AG08395 (cell line): ENCODE measurements at regions not wholly inside any gene's neighbourhood (a gene's known extent, or its start where the extent isn't known, plus 50 kb on each side); places are given as distances from the start of the nearest gene placed in this dataset.

Experiments
- DNase-seq: peaks from one replicate; pipeline ENCODE4 v3.0.0; 2012; ENCODE audit warnings: mixed read lengths, low spot score

GRCh38 chr5:2128686-2129355, 246.1 kb upstream of the IRX4 start:
- DNase-seq, result no peak

GRCh38 chr5:2126512-2126911, 243.8 kb upstream of the IRX4 start:
- no peak for DNase-seq

DNA sequence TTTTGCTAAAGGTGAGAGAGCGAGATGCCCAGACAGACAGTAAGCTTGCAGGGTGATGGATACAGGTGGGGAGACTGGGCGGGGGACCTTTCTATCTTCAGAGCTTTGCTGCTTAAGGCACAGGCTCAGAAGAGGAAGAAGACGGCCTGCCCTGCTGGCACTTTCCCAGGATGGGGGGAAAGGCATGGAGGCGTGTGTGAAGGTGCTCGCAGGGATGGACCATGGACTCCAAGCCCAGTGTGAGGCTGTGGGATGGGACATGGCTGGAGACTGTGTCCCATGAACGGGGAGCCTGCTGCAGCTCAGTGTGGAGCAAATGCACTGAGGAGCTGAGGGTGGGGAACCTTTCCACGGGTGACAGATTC, 243.2 kb upstream of the IRX4 start:
- DNase-seq, result no peak

GRCh38 chr5:2125171-2125900, 242.6 kb upstream of the IRX4 start:
- DNase-seq, result no peak

GRCh38 chr5:2124434-2125170, 241.9 kb upstream of the IRX4 start:
- no peak for DNase-seq

DNA sequence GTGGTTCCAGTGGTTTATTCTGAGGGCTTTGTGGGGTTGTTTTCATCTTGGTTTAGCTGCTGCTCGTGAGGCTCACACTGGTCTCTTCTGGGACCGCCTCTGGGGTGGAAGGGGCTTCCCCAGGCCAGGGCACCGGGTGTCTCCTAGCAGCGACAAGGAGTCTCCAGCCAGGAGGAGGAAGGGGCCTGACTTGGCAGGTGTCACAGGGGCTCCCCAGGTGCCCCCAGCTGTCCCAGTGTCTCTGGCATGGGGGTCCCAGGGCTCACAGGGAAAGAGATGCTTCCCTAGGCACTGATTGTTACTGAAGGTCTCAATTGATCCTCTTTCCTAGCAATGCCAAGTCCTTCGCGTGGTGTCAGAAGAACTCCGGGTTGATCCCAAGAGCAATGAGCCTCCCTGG, 241.1 kb upstream of the IRX4 start:
- DNase-seq, result no peak

DNA sequence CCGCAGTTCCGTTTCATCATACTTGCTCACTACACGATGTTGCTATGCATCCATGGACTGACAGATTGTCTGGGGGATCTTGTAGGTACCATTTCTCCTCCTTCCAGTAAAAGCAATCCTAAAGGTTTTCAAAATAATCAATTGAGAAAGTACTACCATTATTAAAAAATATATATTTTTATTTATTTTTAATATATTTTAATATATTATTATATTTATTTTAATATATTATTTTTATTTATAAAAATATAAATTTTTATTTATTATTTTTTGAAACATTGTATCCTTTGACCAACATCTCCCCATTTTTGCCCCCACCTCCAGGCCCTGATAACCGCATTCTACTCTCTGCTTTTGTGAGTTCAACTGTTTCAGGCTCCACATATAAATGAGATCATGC, 237.6 kb upstream of the IRX4 start:
- no peak for DNase-seq

- no peak for DNase-seq
These were observed 236.8 kb upstream of the IRX4 start for GRCh38 chr5:2119573-2119972.

DNA sequence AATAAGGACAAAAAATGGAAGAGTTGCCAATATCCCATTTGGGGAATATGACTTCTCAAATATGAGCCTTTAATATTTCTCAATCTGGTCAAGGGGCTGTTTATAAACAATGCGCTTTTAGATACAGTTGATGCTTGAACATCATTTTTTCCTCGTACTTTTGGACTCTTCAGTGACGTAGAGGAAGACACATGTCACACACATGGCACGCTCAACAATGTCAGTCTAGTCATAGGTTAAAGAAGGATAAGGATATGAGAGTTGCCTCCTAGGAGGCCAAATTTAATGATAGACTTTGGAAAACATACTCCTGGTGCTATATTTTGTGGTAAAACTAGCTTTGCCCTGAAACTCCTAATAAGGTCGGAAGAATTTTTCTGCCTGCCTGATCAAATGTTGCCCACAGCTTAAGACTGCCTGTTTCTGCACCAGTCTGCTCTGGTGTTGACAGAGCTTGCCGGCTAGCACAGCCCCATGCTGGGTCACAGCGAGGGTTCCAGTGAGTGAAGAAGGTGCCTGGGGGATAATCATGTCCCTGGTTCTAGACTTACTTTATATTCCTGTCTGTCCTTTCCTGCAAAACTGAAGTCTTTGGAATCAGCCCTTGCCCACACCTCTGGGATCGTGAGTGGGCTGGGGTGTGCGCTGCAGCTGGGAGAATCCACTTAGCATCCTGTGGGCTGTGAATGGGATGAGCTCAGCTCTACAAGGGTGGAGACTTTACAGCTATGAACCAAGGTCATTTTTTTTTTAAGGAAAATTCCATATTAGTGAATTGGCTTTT, 230.8 kb upstream of the IRX4 start:
- DNase-seq, result no peak

GRCh38 chr5:2112173-2113025, 229.7 kb upstream of the IRX4 start:
- no peak for DNase-seq

DNA sequence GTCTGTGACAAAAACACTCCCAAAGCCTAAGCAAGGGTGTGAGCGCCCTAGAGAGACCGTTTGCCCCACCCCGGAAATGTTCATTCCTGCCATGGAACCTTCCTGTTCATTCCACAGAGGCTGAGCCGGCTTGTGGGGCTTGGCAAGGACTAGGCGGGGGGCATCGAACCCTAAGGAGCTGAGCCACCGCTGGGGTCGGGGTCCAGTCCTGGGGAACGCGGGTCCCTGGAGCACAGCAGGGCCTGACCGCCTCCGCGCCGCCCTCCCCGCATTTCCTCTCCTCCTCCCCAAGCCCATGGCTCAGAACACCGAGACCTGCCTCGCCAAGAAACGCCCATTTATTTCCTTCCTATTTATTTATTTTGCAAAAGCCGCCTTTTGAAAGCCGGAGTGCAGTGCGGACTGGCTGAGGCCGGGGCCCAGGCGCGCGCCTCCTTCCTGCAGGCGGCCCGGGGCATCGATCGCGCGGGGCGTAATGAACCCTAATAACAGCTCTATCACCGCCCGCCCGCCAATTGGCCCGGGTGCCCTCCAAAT, 228.9 kb upstream of the IRX4 start:
- DNase-seq, result no peak

DNA sequence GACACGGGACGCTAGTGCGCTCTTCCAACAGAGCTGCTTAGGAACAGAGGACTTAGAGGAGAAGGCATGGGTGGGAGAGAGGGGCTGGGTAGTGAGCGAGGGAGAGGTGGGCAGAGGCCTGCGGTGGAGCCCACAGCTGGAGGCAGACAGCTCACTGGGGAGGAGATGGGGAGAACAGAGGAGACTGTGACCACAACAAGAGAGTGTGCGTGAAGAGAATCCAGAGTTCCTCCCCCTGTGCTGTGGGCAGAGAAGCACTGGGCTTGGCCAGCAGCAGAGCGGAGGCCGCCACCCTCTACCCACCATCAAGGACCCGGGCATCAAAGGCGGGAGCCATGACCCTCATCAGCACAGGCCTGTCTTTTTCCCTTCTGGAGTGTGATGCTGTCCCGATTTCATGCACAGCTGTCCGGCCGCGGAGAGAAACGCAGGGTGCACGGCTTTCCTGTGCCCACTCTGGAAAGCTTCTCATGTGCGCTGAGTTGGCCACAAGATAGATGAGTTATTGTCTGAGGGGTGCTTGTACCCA, 228.3 kb upstream of the IRX4 start:
- DNase-seq, result no peak

DNA sequence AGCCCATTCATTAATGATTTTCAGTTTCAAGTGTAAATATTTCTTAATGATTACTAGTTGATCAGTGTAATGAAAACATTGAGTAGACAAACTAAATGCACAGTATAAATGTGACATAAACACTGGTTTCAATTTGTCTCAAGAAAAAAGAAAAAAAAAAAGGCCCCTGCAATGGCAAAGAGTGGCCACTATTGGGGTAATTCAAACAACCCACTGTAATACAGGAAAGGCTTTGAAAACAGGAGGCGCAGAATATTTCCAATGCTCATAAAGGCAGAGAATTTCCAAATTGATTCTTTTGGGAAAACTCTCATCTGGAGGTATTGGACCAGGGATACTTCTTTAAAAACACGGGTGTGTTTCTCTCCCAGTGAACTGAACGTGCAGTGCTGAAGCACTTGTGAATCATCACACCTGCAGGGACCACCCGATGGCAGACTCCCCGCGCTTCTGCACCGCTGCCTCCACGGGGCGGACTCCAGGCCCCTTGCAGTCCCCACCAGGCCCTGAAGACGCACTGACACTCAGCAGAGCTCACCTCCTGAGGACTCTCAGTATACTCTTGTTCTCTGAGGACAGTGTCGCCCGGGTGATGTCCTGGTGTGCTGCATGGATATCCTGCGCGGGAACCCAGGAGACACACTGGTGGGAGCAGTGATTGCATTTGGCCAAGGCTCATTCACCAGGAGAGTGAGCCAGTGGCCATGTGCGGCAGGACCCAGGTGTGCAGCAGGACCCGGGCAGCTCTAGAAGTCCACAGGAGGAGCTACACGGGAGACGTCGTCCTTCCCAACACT, 227.6 kb upstream of the IRX4 start:
- DNase-seq, result no peak

DNA sequence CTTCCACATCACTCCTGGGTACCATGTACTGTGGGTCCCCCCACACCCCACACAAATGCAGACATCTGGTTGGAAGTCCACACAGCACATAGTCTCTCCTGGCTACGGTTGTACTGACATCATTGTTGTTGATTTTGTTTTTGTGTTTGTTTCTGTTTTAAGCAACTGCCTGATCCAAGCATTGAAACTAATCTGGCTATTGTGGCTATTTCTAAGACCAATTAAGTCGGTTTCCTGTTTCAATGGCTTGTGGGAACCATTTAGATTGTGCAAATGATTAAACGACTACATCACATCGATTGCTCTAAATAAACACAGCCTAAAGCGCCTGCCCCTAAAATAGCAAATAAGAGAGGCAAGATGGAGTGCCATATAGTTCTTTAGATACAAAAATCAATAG, 226.8 kb upstream of the IRX4 start:
- DNase-seq, result no peak

DNA sequence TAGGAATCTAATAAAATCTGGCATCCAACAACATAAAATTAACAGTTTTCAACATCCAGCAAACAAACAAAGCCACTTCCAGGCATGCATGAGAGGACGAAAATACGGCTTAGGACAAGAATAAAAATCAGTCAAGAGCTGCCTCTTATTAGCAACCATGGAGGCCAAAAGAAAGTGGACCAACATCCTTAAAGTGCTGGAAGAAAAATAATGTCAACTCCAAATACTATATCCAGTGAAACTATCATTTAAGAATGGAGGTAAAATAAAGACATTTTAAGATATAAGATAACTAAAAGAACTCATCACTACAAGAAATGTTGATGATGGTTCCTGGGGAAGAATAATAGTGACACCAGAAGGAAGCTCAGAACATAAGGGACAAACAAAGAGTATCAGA, 224.0 kb upstream of the IRX4 start:
- DNase-seq, result no peak

DNA sequence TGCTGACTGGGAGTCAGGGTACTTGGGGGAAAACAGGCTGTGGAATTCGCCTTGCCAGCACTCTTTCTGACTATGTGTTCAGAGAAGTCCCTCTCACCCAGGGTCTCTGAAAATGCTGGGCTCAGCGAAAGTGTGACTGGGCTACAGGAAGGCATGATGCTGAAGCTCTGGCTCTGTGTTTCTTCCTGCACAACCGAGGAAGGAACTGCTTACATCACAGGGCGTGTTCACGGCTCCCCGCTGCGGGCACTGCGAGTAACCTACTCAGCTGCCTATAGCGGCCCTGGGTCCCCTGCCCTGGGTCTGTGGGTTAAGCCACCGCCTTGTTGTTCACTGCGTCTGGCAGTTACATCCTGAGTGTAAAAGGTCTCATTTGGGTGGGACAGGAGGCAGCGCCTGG, 222.4 kb upstream of the IRX4 start:
- DNase-seq, result no peak

DNA sequence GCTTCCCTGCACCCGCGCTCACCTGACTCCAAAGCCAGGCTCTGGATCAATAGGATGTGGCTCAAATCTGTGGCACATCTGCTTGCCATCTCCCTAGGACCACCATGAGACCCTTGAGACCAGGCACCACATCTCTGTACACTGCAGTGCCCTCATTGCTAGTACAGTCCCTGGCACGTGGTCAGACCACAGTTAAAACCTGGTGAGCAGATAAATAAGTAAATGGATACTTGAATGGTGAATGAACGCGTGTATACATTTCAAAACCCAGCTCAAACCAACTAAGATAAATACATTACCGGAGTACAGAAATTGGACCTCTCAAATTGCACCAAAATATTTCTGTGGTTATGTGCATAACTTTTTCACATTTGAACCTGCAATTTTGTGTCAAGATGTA, 221.2 kb upstream of the IRX4 start:
- no peak for DNase-seq

GRCh38 chr5:2102819-2103776, 220.4 kb upstream of the IRX4 start:
- DNase-seq, result no peak

DNA sequence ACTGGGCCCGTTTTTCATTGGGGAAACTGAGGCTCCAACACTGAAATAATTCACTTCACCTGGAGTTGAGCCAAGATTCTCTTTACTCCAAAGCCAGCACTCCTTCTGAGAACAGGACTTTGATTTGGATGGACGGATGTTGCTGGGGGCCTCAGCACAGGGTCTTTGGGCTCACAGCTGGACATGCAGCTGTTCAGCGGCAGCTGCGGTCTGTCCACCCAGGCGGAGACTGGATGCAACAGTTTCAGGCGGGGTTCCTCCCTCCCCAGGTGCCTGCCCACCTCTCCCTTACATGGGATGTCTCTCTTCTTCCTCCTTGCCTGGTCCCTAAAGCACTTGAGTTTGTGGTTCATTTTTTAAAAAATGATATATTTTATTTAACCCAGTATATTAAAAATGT, 219.0 kb upstream of the IRX4 start:
- no peak for DNase-seq
